GM21526 (cell line): ENCODE measurements at regions not wholly inside any gene's neighbourhood (a gene's known extent, or its start where the extent isn't known, plus 50 kb on each side); places are given as distances from the start of the nearest gene placed in this dataset.
A peak's percentile ranks its signal among the peaks of the same experiment; 100 is the strongest.

ENCODE experiments used
- ATAC-seq: cut with Tn5 transposase; IDR thresholded peaks from one replicate; pipeline ENCODE4 v1.9.1; 2021; ENCODE audit warnings: moderate library complexity; ENCODE audit not compliant: unreplicated experiment, low FRiP score

GRCh38 chrX:57848857-57849256, 61.4 kb downstream of the ZXDA start:
- ATAC-seq, result no peak

DNA sequence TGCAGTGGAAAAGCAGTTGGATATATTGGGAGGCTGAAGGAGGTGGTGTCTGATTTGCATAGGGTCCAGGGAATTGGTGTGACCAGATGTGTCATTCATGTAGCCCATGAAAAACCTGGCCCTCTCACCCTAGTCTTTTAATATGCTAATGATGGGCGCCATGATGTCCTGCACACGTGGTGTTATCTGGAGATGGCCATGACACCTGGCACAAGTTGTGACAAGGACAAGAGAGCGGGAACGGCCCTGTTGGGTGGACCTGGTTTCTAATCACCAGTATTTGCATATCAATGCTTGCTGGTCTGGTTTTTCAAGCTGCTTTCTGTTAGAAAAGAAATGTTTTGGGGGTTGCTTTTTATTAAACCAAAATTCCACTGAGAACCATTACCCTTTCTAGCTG, 87.4 kb downstream of the ZXDA start:
- no peak for ATAC-seq

- ATAC-seq, result no peak
These were observed 87.9 kb downstream of the ZXDA start for GRCh38 chrX:57822398-57822797.

DNA sequence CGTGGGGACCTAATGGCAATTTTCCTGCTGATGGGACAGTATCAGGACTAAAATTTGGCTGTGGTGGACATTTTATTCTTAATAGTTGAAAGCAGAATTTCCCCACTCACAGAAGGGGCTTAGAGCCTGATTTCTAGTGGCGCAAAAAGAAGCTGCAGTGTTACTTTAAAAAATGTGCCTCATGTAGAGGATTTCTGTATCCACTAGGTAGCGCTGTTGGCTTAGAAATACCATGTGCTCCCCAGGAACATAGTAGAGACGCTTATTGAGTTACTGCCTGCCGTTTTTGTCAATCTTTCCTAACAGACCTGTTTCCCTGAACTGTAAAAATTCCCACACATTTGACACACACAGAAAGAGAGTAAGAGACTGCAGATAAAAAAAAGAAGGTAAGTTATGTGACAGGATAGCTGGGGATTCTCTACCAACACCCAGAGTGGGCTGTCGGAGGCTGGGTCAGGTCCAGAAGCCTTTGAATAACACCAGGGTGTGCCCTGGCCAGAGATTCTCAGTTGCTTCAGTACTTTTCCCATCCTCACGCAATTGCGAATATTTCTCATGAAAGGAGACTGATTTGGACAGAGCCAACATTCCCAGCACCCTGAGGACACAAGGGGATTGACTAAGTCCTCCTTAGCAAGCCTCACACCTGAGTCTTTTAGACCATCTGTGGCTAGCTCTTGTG, 88.4 kb downstream of the ZXDA start:
- peak; percentile 75 for ATAC-seq

GRCh38 chrX:57817302-57817701, 93.0 kb downstream of the ZXDA start:
- ATAC-seq, result no peak

DNA sequence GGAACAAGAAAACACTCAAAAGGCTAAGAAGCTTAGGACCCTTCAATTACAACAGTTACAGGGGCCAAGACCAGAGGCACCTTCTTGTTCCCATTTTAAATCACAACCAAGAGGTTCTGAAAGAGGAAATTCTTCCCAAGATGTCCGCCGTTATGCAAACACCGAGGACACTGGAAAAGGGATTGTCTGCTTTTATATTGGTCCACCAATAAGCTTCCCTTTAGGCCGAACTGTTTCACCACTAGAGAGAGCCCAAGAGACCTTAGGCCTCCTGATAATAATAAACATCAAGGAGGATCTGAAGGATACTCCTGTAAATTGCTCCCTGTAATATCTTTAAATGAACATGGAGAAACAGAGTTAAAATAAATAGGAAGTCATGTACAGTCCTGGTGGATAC, 92.6 kb upstream of the NLRP2B start:
- ATAC-seq, result no peak

DNA sequence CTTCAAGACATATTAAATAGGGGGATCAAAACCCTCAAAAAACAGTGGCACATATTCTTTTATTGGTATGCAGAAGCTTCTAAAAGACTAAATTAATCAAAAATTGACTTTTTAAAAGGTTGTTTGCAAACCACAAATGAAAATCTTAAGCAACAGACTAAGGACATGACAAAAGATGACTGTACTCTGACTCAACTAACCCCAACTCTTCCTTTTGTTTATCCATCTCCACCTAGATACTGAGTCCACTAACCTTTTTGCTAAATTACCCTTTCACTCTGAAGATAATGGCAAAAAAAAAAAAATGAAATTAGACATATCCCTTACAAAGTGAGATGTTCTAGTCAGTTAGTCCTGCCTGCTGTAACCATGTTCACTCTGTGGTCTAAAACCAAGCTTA, 91.6 kb upstream of the NLRP2B start:
- ATAC-seq, result no peak

DNA sequence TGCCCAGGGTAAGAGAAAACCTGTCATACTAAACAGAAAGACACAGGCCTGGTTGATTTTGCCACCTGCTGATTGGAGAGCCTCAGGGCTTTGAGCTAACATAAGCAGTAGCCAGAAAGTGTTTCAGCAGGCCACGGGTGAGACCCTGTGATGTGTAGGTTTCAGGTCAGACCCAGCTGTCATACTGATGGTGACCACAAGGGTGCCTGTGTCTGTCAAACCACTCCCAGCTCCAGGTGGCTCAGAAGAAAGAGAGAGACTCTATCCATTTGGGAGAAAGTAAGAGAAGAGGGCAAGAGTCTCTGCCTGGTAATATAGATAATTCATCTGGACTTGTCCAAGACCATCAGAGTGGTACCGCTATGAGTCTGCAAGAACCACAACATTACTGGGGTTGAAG, 72.8 kb upstream of the NLRP2B start:
- no peak for ATAC-seq

DNA sequence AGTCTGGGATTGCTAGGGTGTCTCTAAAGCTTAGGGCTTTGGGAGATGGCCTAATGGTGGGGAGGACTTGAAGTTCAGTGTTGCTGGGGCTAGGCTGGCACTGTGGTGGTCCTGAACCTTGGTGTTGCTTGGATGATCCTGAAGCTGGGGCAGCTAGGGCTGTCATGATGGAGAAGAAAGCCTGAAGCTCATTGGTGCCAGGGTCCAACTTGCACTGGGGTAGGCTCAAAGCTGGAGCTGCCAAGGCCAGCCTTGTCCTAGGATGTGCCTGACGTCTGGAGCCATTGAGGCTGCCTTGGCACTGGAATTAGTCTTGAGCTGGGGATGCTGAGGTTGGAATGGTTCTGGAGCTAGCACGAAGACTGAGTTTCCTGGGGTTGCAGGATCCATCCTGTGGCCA, 61.0 kb upstream of the NLRP2B start:
- no peak for ATAC-seq

GRCh38 chrX:57737881-57738280, 57.8 kb upstream of the NLRP2B start:
- ATAC-seq, result no peak
